ENCODE measurements at regions not wholly inside any gene's neighbourhood (a gene's known extent, or its start where the extent isn't known, plus 50 kb on each side); places are given as distances from the start of the nearest gene placed in this dataset.

- TF ChIP-seq CTCF (IDR thresholded peaks at IDR 0.05; ENCODE audit: insufficient read depth, low read length, poor library complexity, severe bottlenecking), result no peak
- no peak for TF ChIP-seq EZH2phosphoT487 (conservative IDR thresholded peaks at IDR 0.05; ENCODE audit: low read length)
These were observed 688.4 kb downstream of the REEP3 start for GRCh38 chr10:64209561-64209960.
